ENCODE measurements at regions not wholly inside any gene's neighbourhood (a gene's known extent, or its start where the extent isn't known, plus 50 kb on each side); places are given as distances from the start of the nearest gene placed in this dataset.
"Not testable (repeated sequence)": the region's sequence is repeated elsewhere in the genome, so short reads cannot be mapped to it uniquely, and the experiment has no call there.

- CTCF ChIA-PET, result no interaction called here
- no peak overlapping the region for H3K27ac ChIP-seq (ENCODE audit: low read length in 2 of 2)
- Mint-ChIP-seq H3K4me1 (no peaks in the 10 kb centered on the region), H3K4me3 (no peak overlapping the region), H3K27me3 (peaks cover 20% of the 10 kb centered on the region), H3K27ac (no peak overlapping the region), H3K9me3 (ENCODE audit: insufficient read depth) (no peaks in the 10 kb centered on the region)
- no peaks in the 10 kb centered on the region for H3K36me3 ChIP-seq (replicated peaks in 1 of 2; ENCODE audit: control extremely low read depth in 1 of 2, control insufficient read depth in 1 of 2, extremely low read depth in 1 of 2, insufficient read depth in 2 of 2, low read length in 1 of 2)
- TF ChIP-seq EZH2 (IDR thresholded peaks at IDR 0.05; ENCODE audit: borderline replicate concordance, insufficient read depth, low read depth, low read length, poor library complexity, severe bottlenecking) (no peak), CTCF (IDR thresholded peaks at IDR 0.05) (no peak)
- peaks cover 0 to 3% (median 0%) of the 10 kb centered on the region in 4 experiments for H3K27me3 ChIP-seq (replicated peaks in 1 of 4; ENCODE audit: control extremely low read depth in 1 of 4, control insufficient read depth in 3 of 4, insufficient read depth in 4 of 4, low read length in 3 of 4)
- intact Hi-C loops (cut with micrococcal nuclease), result no loop called here
- ATAC-seq (ENCODE audit: low read depth) (no peak), DNase-seq (no peak)
- H3K4me2 ChIP-seq (replicated peaks; ENCODE audit: low read depth, low read length, poor library complexity, severe bottlenecking), result no peak overlapping the region
- POLR2A ChIA-PET, result no interaction called here
- no peaks in the 10 kb centered on the region for H3K9me3 ChIP-seq (ENCODE audit: control extremely low read depth in 1 of 3, control insufficient read depth in 2 of 3, insufficient read depth in 1 of 3, low read length in 2 of 3)
- H3K79me2 ChIP-seq (ENCODE audit: control insufficient read depth, insufficient read depth, low read length), result no peaks in the 10 kb centered on the region
- no peaks in the 10 kb centered on the region for H3K4me1 ChIP-seq (ENCODE audit: control insufficient read depth in 2 of 2, insufficient read depth in 2 of 2, low read length in 2 of 2)
- WGBS (ENCODE audit: insufficient coverage), result 100% methylated on average over 1 of the region's 4 CpGs
- H3K4me3 ChIP-seq (ENCODE audit: control extremely low read depth in 1 of 5, extremely low read depth in 1 of 5, insufficient read depth in 1 of 5, low read depth in 2 of 5, low read length in 4 of 5), result no peak overlapping the region
- no peak overlapping the region for H2AFZ ChIP-seq (ENCODE audit: insufficient read depth, low read depth, low read length, poor library complexity, severe bottlenecking)
- H3K9ac ChIP-seq (ENCODE audit: low read length), result no peak overlapping the region
- no peaks in the 10 kb centered on the region for H4K20me1 ChIP-seq (ENCODE audit: control insufficient read depth, insufficient read depth, low read length, poor library complexity, severe bottlenecking)
Measured at GRCh38 chr1:229908689-229909088, 158.3 kb upstream of the GALNT2 start.

- no peaks in the 10 kb centered on the region for H4K20me1 ChIP-seq (ENCODE audit: control insufficient read depth, insufficient read depth, low read length, poor library complexity, severe bottlenecking)
- no peak overlapping the region for H2AFZ ChIP-seq (ENCODE audit: insufficient read depth, low read depth, low read length, poor library complexity, severe bottlenecking)
- no peaks in the 10 kb centered on the region for H3K9me3 ChIP-seq (ENCODE audit: control extremely low read depth in 1 of 3, control insufficient read depth in 2 of 3, insufficient read depth in 1 of 3, low read length in 2 of 3)
- DNase-seq (no peak), ATAC-seq (ENCODE audit: low read depth) (no peak)
- H3K79me2 ChIP-seq (ENCODE audit: control insufficient read depth, insufficient read depth, low read length), result no peaks in the 10 kb centered on the region
- 0% methylated on average over 1 of the region's 1 CpG for WGBS (ENCODE audit: insufficient coverage)
- H3K27me3 ChIP-seq (replicated peaks in 1 of 4; ENCODE audit: control extremely low read depth in 1 of 4, control insufficient read depth in 3 of 4, insufficient read depth in 4 of 4, low read length in 3 of 4), result peaks cover 0 to 3% (median 0%) of the 10 kb centered on the region in 4 experiments
- H3K27me3 Mint-ChIP-seq, result peaks cover 9% of the 10 kb centered on the region
- no peaks in the 10 kb centered on the region for H3K4me1 Mint-ChIP-seq
- no peaks in the 10 kb centered on the region for H3K9me3 Mint-ChIP-seq (ENCODE audit: insufficient read depth)
- no peak for TF ChIP-seq EZH2 (IDR thresholded peaks at IDR 0.05; ENCODE audit: borderline replicate concordance, insufficient read depth, low read depth, low read length, poor library complexity, severe bottlenecking)
- no peak for TF ChIP-seq CTCF (IDR thresholded peaks at IDR 0.05)
- no peak overlapping the region for H3K27ac Mint-ChIP-seq
- no peak overlapping the region for H3K4me2 ChIP-seq (replicated peaks; ENCODE audit: low read depth, low read length, poor library complexity, severe bottlenecking)
- no peak overlapping the region for H3K4me3 ChIP-seq (ENCODE audit: control extremely low read depth in 1 of 5, extremely low read depth in 1 of 5, insufficient read depth in 1 of 5, low read depth in 2 of 5, low read length in 4 of 5)
- H3K27ac ChIP-seq (ENCODE audit: low read length in 2 of 2), result no peak overlapping the region
- intact Hi-C loops (cut with micrococcal nuclease), result no loop called here
- H3K4me1 ChIP-seq (ENCODE audit: control insufficient read depth in 2 of 2, insufficient read depth in 2 of 2, low read length in 2 of 2), result no peaks in the 10 kb centered on the region
- H3K4me3 Mint-ChIP-seq, result no peak overlapping the region
- POLR2A ChIA-PET, result no interaction called here
- CTCF ChIA-PET, result no interaction called here
- no peaks in the 10 kb centered on the region for H3K36me3 ChIP-seq (replicated peaks in 1 of 2; ENCODE audit: control extremely low read depth in 1 of 2, control insufficient read depth in 1 of 2, extremely low read depth in 1 of 2, insufficient read depth in 2 of 2, low read length in 1 of 2)
- no peak overlapping the region for H3K9ac ChIP-seq (ENCODE audit: low read length)
Measured at GRCh38 chr1:229913489-229913888, 153.5 kb upstream of the GALNT2 start.

DNA sequence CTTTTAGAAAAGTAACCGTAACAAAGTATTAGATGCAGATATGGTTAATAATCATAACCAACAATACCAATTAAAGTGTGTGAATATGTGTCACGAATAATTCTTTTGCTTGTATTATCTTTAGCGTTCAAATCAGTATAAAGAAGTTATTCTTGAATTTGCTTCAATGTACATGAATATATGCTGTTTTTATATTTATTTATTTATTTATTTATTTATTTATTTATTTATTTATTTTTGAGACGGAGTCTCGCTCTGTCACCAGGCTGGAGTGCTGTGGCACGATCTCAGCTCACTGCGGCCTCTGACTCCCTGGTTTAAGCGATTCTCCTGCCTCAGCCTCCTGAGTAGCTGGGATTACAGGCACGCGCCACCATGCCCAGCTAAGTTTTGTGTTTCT is 147.6 kb upstream of the GALNT2 start:
- H3K27ac Mint-ChIP-seq; POLR2A ChIA-PET; H3K9ac ChIP-seq (ENCODE audit: low read length); H2AFZ ChIP-seq (ENCODE audit: insufficient read depth, low read depth, low read length, poor library complexity, severe bottlenecking); H3K4me1 ChIP-seq (ENCODE audit: control insufficient read depth in 2 of 2, insufficient read depth in 2 of 2, low read length in 2 of 2); H3K79me2 ChIP-seq (ENCODE audit: control insufficient read depth, insufficient read depth, low read length); H3K4me3 ChIP-seq (ENCODE audit: control extremely low read depth in 1 of 5, extremely low read depth in 1 of 5, insufficient read depth in 1 of 5, low read depth in 2 of 5, low read length in 4 of 5); H3K9me3 Mint-ChIP-seq (ENCODE audit: insufficient read depth); H3K36me3 ChIP-seq (replicated peaks in 1 of 2; ENCODE audit: control extremely low read depth in 1 of 2, control insufficient read depth in 1 of 2, extremely low read depth in 1 of 2, insufficient read depth in 2 of 2, low read length in 1 of 2); H3K27me3 Mint-ChIP-seq; H4K20me1 ChIP-seq (ENCODE audit: control insufficient read depth, insufficient read depth, low read length, poor library complexity, severe bottlenecking); H3K4me3 Mint-ChIP-seq; CTCF ChIA-PET; H3K4me1 Mint-ChIP-seq; DNase-seq; H3K4me2 ChIP-seq (replicated peaks; ENCODE audit: low read depth, low read length, poor library complexity, severe bottlenecking); intact Hi-C loops (cut with micrococcal nuclease); ATAC-seq (ENCODE audit: low read depth); H3K9me3 ChIP-seq (ENCODE audit: control extremely low read depth in 1 of 3, control insufficient read depth in 2 of 3, insufficient read depth in 1 of 3, low read length in 2 of 3); H3K27ac ChIP-seq (ENCODE audit: low read length in 2 of 2); H3K27me3 ChIP-seq (replicated peaks in 1 of 4; ENCODE audit: control extremely low read depth in 1 of 4, control insufficient read depth in 3 of 4, insufficient read depth in 4 of 4, low read length in 3 of 4): not testable (repeated sequence)
- WGBS (ENCODE audit: insufficient coverage), result 100% methylated on average over 5 of the region's 10 CpGs

Measured in B cell (primary cell).